ENCODE measurements at regions not wholly inside any gene's neighbourhood (a gene's known extent, or its start where the extent isn't known, plus 50 kb on each side); places are given as distances from the start of the nearest gene placed in this dataset.
"Not testable (repeated sequence)": the region's sequence is repeated elsewhere in the genome, so short reads cannot be mapped to it uniquely, and the experiment has no call there.

- H3K4me2 ChIP-seq (ENCODE audit: low read depth, low read length); H4K20me1 ChIP-seq (ENCODE audit: insufficient read depth, low read length); H3K9ac ChIP-seq (ENCODE audit: low read length); H3F3A ChIP-seq (ENCODE audit: insufficient read depth, low read length); H3K27ac ChIP-seq (ENCODE audit: low read length); DNase-seq; H3K4me3 ChIP-seq (ENCODE audit: low read length); H3K4me1 ChIP-seq (ENCODE audit: low read length); H3K9me2 ChIP-seq (replicated peaks; ENCODE audit: insufficient read depth, low read length); H2AFZ ChIP-seq (ENCODE audit: low read length); H3K27me3 ChIP-seq (replicated peaks; ENCODE audit: insufficient read depth, low read length); H3K36me3 ChIP-seq (replicated peaks; ENCODE audit: insufficient read depth, low read length); H3K9me3 ChIP-seq (replicated peaks; ENCODE audit: insufficient read depth, low read length); H3K79me2 ChIP-seq (ENCODE audit: low read length): not testable (repeated sequence)
Observed at GRCh38 chr13:21268485-21268884, 92.0 kb downstream of the MRPL57 start.

- not testable (repeated sequence) for H3F3A ChIP-seq (ENCODE audit: insufficient read depth, low read length); H3K4me2 ChIP-seq (ENCODE audit: low read depth, low read length); H2AFZ ChIP-seq (ENCODE audit: low read length); H3K4me1 ChIP-seq (ENCODE audit: low read length); H3K9me2 ChIP-seq (replicated peaks; ENCODE audit: insufficient read depth, low read length); H3K36me3 ChIP-seq (replicated peaks; ENCODE audit: insufficient read depth, low read length); H3K79me2 ChIP-seq (ENCODE audit: low read length); H3K9ac ChIP-seq (ENCODE audit: low read length); H4K20me1 ChIP-seq (ENCODE audit: insufficient read depth, low read length); H3K9me3 ChIP-seq (replicated peaks; ENCODE audit: insufficient read depth, low read length); H3K4me3 ChIP-seq (ENCODE audit: low read length); DNase-seq; H3K27me3 ChIP-seq (replicated peaks; ENCODE audit: insufficient read depth, low read length); H3K27ac ChIP-seq (ENCODE audit: low read length)
Observed at GRCh38 chr13:21272439-21272838, 96.0 kb downstream of the MRPL57 start.

DNA sequence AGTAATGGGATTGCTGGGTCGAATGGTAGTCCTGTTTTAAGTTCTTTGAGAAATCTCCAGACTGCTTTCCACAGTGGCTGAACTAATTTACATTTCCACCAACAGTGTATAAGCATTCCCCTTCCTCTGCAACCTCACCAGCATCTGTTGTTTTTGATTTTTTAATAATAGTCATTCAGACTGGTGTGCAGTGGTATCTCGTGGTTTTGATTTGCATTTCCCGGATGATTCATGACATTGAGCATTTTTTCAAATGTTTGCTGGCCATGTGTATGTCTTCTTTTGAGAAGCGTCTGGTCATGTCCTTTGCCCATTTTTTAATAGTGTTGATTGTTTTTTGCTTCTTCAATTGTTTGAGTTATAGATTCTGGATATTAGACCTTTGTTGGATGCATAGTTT, 98.0 kb downstream of the MRPL57 start:
- H3K9me2 ChIP-seq (replicated peaks; ENCODE audit: insufficient read depth, low read length); H3K9ac ChIP-seq (ENCODE audit: low read length); H4K20me1 ChIP-seq (ENCODE audit: insufficient read depth, low read length); H3K27me3 ChIP-seq (replicated peaks; ENCODE audit: insufficient read depth, low read length); H3K27ac ChIP-seq (ENCODE audit: low read length); H3K4me2 ChIP-seq (ENCODE audit: low read depth, low read length); H3K4me1 ChIP-seq (ENCODE audit: low read length); H3K9me3 ChIP-seq (replicated peaks; ENCODE audit: insufficient read depth, low read length); H3F3A ChIP-seq (ENCODE audit: insufficient read depth, low read length); H3K79me2 ChIP-seq (ENCODE audit: low read length); H3K4me3 ChIP-seq (ENCODE audit: low read length); H3K36me3 ChIP-seq (replicated peaks; ENCODE audit: insufficient read depth, low read length); H2AFZ ChIP-seq (ENCODE audit: low read length); DNase-seq: not testable (repeated sequence)

- H3K27ac ChIP-seq (ENCODE audit: low read length), result no peak overlapping the region
- H4K20me1 ChIP-seq (ENCODE audit: insufficient read depth, low read length), result no peaks in the 10 kb centered on the region
- DNase-seq, result no peak
- no peaks in the 10 kb centered on the region for H3K9me3 ChIP-seq (replicated peaks; ENCODE audit: insufficient read depth, low read length)
- H3K9me2 ChIP-seq (replicated peaks; ENCODE audit: insufficient read depth, low read length), result no peaks in the 10 kb centered on the region
- H3K4me3 ChIP-seq (ENCODE audit: low read length), result no peak overlapping the region
- no peaks in the 10 kb centered on the region for H3K79me2 ChIP-seq (ENCODE audit: low read length)
- TF ChIP-seq EZH2 (optimal IDR thresholded peaks at IDR 0.05; ENCODE audit: low read depth, low read length) (no peak), EZH2phosphoT487 (IDR thresholded peaks at IDR 0.05; ENCODE audit: low read length) (no peak)
- TF ChIP-seq, protein P1, sequence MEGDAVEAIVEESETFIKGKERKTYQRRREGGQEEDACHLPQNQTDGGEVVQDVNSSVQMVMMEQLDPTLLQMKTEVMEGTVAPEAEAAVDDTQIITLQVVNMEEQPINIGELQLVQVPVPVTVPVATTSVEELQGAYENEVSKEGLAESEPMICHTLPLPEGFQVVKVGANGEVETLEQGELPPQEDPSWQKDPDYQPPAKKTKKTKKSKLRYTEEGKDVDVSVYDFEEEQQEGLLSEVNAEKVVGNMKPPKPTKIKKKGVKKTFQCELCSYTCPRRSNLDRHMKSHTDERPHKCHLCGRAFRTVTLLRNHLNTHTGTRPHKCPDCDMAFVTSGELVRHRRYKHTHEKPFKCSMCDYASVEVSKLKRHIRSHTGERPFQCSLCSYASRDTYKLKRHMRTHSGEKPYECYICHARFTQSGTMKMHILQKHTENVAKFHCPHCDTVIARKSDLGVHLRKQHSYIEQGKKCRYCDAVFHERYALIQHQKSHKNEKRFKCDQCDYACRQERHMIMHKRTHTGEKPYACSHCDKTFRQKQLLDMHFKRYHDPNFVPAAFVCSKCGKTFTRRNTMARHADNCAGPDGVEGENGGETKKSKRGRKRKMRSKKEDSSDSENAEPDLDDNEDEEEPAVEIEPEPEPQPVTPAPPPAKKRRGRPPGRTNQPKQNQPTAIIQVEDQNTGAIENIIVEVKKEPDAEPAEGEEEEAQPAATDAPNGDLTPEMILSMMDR (IDR thresholded peaks at IDR 0.05; ENCODE audit: low read length), result no peak
- no peak overlapping the region for H3K9ac ChIP-seq (ENCODE audit: low read length)
- H3F3A ChIP-seq (ENCODE audit: insufficient read depth, low read length), result no peaks in the 10 kb centered on the region
- H3K27me3 ChIP-seq (replicated peaks; ENCODE audit: insufficient read depth, low read length), result no peaks in the 10 kb centered on the region
- no peaks in the 10 kb centered on the region for H3K4me1 ChIP-seq (ENCODE audit: low read length)
- no peak overlapping the region for H3K4me2 ChIP-seq (ENCODE audit: low read depth, low read length)
- no peaks in the 10 kb centered on the region for H3K36me3 ChIP-seq (replicated peaks; ENCODE audit: insufficient read depth, low read length)
- no peak overlapping the region for H2AFZ ChIP-seq (ENCODE audit: low read length)
Observed at GRCh38 chr13:21282065-21282464, 105.6 kb downstream of the MRPL57 start.

DNA sequence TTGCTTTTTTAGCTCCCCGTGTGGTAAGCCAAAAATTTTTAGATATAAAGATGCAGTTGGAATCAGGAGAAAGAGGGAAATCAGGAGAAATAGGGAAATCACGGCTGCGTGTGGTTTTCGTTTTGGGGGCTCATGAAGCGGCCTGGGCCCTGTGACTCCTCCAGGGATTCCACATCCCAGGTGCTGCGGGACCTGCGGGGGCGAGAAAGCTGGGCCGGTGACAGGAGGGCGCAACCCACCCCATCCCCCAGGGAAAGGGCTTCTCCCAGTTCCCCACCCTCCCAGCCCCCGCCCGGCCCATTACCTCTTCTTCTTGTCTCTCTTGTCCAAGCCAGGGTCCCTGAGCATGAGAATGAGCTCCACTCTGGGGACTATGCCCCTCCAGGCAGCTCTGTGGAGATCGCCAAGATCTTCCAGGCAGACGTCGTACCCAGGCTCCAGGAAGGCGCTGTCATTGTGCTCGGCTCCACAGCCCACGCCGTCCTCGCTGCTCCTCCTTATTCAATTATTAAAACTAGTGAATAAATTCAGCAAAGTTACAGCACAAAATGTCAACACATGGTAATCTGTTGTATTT, 111.0 kb downstream of the MRPL57 start:
- DNase-seq, result no peak
- Histone ChIP-seq H3K4me1 (ENCODE audit: low read length) (no peaks in the 10 kb centered on the region), H2AFZ (ENCODE audit: low read length) (no peak overlapping the region), H3K9me3 (replicated peaks; ENCODE audit: insufficient read depth, low read length) (no peaks in the 10 kb centered on the region), H3K27me3 (replicated peaks; ENCODE audit: insufficient read depth, low read length) (no peaks in the 10 kb centered on the region), H3K9me2 (replicated peaks; ENCODE audit: insufficient read depth, low read length) (no peaks in the 10 kb centered on the region), H3K9ac (ENCODE audit: low read length) (no peak overlapping the region), H4K20me1 (ENCODE audit: insufficient read depth, low read length) (no peaks in the 10 kb centered on the region), H3K79me2 (ENCODE audit: low read length) (no peaks in the 10 kb centered on the region), H3K27ac (ENCODE audit: low read length) (no peak overlapping the region), H3K4me3 (ENCODE audit: low read length) (no peak overlapping the region), H3F3A (ENCODE audit: insufficient read depth, low read length) (no peaks in the 10 kb centered on the region), H3K36me3 (replicated peaks; ENCODE audit: insufficient read depth, low read length) (no peaks in the 10 kb centered on the region), H3K4me2 (ENCODE audit: low read depth, low read length) (no peak overlapping the region)
- TF ChIP-seq EZH2 (optimal IDR thresholded peaks at IDR 0.05; ENCODE audit: low read depth, low read length) (no peak), EZH2phosphoT487 (IDR thresholded peaks at IDR 0.05; ENCODE audit: low read length) (no peak)
- TF ChIP-seq, protein P1 (IDR thresholded peaks at IDR 0.05; ENCODE audit: low read length), result no peak
